Stimulated activated CD4-positive, alpha-beta T cell treated with anti-CD3 and anti-CD28 coated beads, Interleukin-2, amount 100 ng/mL, for 24 hours (primary cell): ENCODE measurements at regions not wholly inside any gene's neighbourhood (a gene's known extent, or its start where the extent isn't known, plus 50 kb on each side); places are given as distances from the start of the nearest gene placed in this dataset.
A peak's percentile ranks its signal among the peaks of the same experiment; 100 is the strongest.

Source experiments
- DNase-seq, 2 donors: peaks; one replicate each; pipeline ENCODE4 v3.0.0-alpha.2; 2020

DNA sequence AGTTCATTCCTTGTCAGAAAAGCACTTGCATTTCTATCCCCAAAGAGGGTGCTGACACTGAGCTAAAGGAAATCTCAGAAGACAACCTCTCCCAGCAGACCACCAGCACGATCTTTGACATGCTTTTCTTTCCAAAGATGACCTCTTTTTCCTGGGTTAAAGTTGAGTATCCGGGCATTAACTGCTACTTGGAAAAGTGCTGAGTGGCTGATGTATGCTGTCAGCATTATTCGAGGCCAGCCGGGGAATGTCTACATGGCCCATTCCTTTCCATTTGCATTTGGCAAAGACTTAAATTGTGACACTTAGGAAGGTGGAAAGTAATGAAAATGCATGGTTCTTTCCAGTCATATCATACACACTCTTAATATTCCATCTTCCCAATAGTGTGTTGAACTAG is 90.6 kb upstream of the SKAP2 start:
- no peak for DNase-seq

- no peak for DNase-seq
These were observed 87.1 kb upstream of the SKAP2 start for GRCh38 chr7:26951407-26951950.

DNA sequence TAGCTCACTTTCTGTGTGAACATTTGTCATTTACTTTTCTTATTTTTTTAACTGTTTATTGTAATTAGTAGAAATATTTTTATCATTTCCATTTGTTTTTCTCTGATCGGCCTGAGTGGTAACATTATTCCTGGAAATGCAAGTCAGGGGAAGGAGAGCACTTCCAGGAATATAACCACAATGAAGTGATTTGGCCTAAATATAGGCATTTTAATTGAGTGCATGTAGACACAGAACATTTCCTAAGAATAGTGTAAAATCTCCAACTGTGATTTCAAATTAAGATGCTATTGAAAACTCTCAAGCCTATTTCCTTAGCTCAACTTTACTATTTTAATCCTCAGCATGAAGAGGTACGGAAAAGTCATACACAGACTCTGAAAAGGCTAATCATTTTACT is 86.5 kb upstream of the SKAP2 start:
- no peak for DNase-seq

DNA sequence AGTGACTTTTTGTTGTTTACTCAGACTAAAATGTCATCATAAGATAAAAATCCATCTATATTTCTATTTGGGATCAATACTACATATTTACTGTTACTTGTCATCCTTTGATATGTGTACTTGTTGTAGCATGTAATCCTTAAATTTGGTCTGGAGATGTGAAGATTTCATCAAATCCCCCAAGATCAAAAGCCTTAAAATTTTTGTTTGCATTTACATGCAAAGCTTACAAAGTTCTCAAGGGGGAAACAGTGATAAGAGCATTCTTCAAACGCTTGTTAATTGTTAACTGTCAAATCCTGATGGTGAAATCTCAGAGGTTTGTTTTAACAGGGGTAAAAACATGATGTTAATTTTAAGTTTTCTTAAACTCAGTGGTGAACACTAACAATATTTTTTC is 84.9 kb upstream of the SKAP2 start:
- DNase-seq = no peak

DNA sequence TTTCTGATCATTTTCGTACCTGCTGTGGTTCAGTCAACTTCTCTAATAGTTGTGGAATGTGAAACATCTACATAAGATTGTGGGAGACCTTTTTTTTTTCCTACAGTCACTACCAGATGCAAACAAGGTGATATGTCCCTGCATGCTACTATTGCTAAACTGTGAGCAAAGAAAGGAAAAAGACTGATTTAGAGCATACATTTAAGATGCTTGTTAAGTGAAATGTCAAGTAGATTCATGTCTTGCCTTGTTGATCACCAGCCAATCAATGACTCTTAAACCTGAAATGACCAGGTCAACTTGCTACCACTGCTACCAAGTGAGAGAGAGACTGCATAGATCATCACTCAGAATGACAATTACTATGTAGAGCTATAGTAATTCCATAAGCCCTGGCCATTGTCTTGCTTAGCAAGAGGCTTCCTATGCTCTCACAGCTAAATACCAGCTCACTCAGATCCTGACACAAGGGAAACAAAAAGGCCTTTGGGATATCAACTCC is 84.3 kb upstream of the SKAP2 start:
- DNase-seq = no peak

- no peak for DNase-seq
These were observed 80.3 kb upstream of the SKAP2 start for GRCh38 chr7:26944501-26945358.

- DNase-seq = no peak
These were observed 73.7 kb upstream of the SKAP2 start for GRCh38 chr7:26937939-26938623.

DNA sequence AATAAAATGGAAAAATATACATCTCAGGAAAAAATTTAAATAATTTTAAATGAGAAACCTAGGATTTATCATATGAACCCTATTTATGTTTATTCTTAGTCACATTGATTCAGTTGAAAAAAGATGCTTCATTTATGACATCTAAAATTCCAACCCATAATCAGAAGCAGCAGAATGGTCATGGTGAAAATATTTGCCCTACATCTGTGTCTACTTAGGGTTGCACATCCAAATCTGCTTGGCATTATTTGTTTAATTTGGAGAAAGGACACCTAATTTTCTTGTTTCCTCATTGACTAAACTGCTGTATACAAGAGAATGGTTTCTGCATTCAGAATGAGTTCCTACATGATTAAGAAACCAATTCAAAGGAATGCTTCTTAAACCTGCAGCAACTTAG is 72.9 kb upstream of the SKAP2 start:
- DNase-seq = no peak

GRCh38 chr7:26932616-26933015 is 68.2 kb upstream of the SKAP2 start:
- peak in 1 of 2 donors; percentile 20 for DNase-seq

GRCh38 chr7:26930845-26931244 is 66.5 kb upstream of the SKAP2 start:
- no peak for DNase-seq

DNA sequence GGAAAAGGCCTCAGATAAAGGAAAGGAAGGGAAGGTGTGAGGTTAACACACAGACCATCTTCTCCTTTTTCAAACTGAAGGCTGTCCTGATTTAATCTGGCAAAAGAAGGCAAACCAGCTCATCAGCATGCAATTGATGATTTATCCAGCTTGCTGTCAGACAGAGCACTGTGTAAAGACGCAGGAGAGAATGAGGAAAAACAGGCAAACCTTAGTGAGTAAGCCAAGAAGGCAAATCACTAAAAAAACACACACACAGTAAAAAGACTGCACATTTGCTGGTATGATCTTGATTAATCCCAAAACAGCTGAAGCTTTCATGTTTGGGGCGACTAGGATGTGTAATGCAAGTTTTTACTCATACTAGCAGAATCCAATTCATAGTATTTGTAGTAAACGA is 65.8 kb upstream of the SKAP2 start:
- no peak for DNase-seq

DNA sequence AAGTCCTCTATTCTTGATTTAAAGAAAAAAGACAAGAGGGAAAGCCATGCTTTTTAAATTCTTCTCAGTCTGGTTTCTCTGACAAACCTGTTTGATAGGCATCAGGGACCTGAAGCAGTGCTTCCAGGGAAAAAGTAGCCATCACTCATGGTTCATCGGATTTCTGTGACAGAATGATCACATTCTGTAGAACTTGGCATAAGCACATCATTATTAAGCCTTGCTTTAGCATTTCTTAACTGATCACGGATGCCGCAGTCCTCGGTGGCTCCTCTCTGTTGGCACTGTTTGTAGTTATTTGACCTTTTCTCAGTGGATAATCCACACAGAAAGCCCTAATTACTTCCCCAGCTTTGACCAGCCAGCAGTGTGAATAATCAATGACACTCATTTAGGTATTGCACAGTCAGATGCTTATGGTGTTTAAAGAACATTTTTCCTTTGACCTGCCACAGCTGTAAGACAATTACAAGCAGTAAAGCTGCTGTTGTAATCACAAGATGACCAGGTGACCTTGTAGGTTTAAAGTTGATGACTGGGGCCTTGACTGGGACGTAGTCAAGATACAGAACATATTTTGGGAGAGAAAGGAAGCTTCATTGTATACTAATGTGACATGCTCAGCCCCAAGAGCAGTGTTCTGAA is 64.4 kb upstream of the SKAP2 start:
- no peak for DNase-seq

- no peak for DNase-seq
These were observed 61.4 kb upstream of the SKAP2 start for GRCh38 chr7:26925768-26926167.

- DNase-seq = no peak
These were observed 59.9 kb upstream of the SKAP2 start for GRCh38 chr7:26924149-26924767.

DNA sequence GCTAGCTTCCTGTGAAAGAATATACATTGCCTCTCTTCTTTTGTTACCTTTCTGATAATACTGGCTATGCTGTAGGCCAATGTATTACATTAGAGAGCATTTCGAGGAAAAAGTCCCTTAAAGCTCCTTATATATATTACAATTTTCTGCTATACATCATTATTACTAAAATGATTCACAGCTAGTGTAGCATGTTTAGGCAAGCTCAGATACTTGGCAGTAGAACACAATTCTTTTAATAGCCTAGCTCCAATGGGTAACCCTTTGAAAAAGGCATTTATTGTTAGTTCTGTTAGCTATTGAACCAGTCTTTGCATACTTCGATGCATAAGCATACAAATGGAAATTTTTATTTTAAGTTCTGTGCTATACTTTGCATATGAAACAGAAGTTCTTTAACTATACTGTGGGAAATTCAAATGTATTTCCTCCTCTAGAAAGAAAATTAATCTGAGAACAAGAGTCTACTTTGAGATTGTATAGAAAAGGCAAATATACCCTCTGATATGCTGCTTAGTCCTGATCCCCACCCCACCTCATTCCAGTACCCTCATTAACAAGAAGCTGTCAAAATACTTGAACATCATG is 55.6 kb upstream of the SKAP2 start:
- DNase-seq = no peak

- DNase-seq = no peak
These were observed 53.9 kb upstream of the SKAP2 start for GRCh38 chr7:26918241-26918640.

DNA sequence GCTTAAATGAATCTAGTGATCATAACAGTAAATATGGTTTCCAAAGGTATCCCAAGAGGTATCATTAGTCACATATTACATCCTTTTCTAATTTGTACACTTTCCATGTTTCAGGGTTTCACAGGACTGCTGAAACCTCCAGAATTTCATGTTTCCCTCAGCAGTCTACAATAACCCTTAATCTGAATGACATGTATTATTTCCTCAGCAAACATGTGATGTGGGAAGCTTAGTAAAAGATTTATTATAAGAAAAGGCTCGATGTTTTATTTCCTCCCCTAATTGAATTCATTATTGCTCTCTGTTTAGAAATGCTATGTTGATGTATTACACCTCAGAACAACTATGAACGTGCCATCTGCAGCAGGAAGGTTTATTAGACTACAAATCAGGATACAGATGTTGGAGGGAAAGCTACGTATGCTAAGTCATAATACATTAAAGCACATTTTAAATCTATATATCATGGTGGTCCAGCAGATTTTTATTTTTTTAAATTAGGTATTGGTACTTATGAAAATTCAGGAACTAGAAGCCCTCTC is 52.5 kb upstream of the SKAP2 start:
- no peak for DNase-seq

DNA sequence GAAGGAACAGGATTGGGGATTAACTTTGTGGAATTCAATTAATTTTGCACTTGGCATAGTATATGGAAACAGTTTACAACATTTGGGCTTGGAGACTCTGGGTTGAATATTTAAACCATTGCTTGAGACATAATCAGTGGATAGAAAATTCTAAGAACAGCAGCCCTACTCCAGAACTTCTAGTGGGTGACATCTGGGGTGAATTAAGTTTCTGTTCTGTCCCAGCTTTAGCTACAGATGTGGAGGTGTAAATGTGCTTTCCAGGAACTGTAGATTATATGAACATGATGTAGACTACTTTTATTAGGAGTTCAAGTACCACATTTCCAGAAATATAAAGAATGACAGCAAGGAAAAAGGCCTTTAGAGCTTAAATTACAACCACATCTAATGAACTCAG is 51.9 kb upstream of the SKAP2 start:
- no peak for DNase-seq
